NCI-H2196 treated with DMSO at 0.1 percent for 48 hours (cell line): ENCODE measurements at regions not wholly inside any gene's neighbourhood (a gene's known extent, or its start where the extent isn't known, plus 50 kb on each side); places are given as distances from the start of the nearest gene placed in this dataset.

Source experiments
- DNase-seq: peaks from one replicate; lab custom pipeline; 2025; ENCODE audit not compliant: unreplicated experiment; lab: John Stamatoyannopoulos, UW

DNA sequence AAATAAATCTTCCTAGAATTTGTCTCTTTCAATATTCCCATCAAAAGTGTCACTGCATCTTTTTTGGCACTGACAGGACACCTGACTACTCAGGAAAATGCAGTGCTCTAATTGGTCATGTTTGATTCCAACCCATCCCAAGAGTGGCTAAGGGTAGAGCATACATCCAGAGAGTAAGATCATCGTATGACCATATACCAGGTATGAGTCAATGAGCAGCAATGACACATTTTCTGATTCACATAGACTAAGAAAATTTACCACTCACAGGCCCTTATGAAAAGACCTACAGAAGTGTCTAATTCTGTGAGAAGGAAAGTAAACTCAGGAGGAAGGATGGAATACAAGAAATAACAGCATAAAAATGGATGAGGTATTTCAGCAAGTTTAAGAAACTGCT lies 434.2 kb downstream of the ZIC1 start:
- DNase-seq, result no peak

DNA sequence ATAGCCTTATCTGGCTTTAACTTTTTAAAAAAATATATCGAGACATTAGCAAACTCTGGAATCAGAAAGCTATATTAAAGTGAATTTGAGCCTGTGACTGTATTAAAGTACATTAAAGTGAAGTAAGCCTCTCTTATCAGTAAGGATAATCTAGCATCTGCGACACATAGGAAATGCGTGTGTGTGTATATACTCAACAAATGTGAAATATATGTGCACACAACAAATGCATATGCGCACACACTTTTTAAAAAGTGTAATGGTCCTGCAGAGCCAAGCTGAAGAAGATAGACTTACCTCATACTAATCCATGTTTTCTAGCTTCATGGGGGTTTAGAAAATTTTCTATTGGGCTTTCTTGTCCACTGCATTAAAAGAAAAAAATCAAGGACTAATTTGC lies 437.1 kb downstream of the ZIC1 start:
- no peak for DNase-seq

DNA sequence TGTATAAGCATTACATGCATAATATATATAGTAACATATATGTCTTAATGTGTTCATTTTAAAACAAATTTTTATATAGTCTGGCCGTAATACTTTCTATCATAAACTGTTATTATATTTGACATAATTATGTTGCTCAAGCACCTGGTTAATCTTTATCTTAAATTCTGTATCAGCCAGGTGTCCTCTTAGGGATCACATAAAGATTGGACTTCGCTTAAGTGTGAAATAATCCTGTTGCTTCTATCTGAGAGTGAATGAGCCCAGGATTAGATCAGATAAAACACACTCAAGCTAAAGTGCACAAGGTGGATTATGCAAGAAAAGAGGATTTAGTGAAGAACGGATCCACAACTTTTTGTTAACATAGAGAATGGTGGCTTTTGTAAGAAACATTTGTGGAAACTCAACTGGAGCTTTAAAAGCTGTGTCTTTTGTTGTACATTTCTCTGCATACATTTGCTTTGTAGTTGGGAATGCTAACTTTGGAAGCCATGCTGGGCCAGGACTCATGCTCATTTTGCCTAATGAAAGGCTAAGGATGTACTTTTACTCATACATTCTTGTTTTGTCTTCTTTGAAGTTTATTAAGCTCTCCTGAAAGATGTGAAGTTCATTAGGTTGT lies 437.8 kb downstream of the ZIC1 start:
- no peak for DNase-seq

DNA sequence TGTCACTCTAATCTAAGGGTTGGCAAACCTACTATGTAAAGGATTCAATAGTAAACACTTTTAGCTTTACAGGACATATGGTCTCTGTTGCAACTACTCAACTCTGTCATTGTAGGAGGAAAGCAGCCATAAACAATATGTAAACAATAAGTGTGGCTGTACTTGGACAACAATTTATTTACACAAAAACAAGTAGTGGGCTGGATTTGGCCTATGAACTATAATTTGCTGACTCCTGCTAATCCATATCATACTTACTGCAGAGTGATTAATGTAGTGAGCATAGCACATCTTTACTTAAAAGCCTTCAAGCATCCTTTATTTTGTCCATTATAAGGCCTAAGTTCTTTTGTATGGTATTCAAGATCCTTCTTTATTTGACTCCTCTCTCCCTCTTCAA lies 441.9 kb downstream of the ZIC1 start:
- DNase-seq, result no peak

- DNase-seq, result no peak
Observed at GRCh38 chr3:147854542-147854941, 445.4 kb downstream of the ZIC1 start.

- no peak for DNase-seq
Observed at GRCh38 chr3:147864754-147865354, 455.7 kb downstream of the ZIC1 start.

- no peak for DNase-seq
Observed at GRCh38 chr3:147866561-147866960, 457.4 kb downstream of the ZIC1 start.

GRCh38 chr3:147872568-147872967 lies 463.4 kb downstream of the ZIC1 start:
- no peak for DNase-seq

GRCh38 chr3:147875498-147875897 lies 466.3 kb downstream of the ZIC1 start:
- no peak for DNase-seq

DNA sequence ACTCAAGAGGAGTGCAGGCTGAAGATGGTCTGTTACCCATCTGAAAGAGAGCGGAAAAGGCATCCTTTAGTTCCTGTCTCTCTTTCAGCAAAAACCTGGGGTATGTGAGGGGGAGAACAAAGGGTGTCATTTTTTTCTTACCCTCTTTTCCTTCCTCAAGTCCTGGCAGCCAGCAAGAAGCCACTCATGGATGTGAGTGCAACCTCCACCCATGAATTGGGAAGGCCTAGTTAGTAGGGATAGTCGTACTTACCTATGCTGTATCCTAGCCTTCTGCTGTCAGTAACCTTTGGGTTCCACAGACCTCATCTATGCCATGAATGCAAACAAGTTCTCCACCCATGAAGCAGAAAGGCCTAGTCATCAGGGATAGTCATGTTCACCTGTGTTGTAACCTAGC lies 472.8 kb downstream of the ZIC1 start:
- DNase-seq, result no peak

- no peak for DNase-seq
Observed at GRCh38 chr3:147886879-147887278, 477.7 kb downstream of the ZIC1 start.

DNA sequence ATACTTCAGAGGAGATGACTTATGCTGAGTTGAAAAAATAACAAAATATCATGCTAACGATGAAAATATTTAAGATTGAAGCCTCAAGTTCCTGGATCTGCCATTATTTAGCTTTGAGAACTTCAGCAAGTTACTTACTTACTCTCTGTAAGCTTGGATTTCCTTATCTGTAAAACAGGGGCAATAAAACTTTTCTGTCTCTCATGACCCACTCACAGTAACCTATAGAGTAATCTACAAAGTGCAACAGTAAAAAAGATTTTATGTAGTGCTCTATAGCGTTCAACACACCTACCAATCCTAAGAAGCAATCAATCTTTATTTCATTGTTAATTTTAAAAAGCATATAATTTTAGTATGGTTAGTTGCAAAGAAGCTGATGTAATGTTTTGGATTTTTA lies 478.6 kb downstream of the ZIC1 start:
- no peak for DNase-seq

DNA sequence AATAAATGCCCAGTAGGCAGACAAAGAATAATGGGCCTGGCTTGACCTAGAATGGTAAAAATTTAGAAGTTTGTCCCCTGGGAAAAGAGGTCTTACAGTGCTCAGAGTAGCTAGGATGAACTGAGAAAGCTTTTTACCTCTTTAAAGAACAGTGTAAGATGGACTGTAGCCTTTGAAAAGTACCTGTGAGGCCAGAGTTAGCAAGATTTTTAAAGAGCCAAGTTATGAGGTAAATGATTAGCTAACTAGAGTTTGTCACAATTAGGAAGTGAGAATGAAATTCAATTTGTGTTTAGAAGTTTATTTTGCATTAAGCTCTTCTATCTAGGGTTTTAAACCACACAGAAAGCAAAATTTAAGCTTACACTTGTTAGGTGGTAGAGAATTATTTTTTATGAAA lies 480.9 kb downstream of the ZIC1 start:
- no peak for DNase-seq

GRCh38 chr3:147895509-147895908 lies 486.3 kb downstream of the ZIC1 start:
- DNase-seq, result no peak

DNA sequence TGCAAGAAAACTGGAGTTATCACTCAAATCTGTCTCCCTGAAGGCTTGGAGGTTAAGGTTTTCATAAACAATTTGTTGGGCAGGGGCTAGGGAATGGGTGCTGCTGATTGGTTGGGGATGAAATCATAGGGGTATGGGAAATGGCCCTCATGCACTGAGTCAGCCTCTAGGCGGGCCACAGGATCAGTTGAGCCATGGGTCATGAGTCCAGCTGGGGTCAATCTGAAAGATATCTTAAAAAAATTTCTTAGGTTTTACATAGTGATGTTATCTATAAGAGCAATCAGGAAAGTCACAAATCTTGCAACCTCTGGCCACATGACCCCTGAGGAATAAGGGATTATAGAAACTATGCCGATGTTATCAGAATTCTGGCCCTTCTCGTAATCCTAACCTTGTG lies 491.7 kb downstream of the ZIC1 start:
- DNase-seq, result no peak

DNA sequence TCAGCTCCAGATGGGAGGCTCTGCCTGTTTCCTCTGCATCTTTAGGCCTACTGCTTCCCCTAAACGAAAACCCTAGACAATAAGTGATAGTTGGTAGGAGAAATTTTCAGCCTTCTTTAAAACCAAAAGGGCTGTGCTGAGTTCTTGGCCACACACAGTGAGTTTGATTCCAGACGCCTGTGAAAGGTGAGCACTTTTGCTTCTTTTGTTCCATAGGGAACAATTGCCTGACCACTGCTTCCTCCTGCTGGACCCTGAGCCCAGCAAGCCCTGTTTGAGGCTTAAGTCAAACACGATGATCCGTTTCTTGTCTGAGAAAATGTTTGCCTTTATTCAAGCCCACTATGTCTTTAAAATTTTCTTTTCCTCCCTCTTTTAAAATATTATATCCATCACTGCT lies 493.9 kb downstream of the ZIC1 start:
- no peak for DNase-seq

DNA sequence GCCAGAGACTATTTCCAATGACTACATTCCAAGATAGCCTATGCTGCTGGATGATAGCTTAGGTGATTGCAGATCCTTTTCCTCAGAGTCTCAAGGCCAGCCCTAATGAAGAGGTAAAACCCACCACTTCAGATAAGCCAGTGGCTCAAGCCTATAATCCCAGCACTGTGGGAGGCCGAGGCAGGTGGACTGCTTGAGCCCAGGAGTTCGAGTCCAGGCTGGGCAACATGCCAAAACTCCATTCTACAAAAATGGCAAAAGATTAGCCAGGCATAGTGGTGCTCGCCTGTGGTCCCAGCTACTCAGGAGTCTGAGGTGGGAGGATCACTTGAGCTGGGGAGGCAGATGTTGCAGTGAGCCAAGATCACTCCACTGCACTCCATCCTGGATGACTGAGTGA lies 495.3 kb downstream of the ZIC1 start:
- DNase-seq, result no peak

GRCh38 chr3:147906285-147906684 lies 497.1 kb downstream of the ZIC1 start:
- no peak for DNase-seq

GRCh38 chr3:147914532-147914931 lies 505.4 kb downstream of the ZIC1 start:
- DNase-seq, result no peak

DNA sequence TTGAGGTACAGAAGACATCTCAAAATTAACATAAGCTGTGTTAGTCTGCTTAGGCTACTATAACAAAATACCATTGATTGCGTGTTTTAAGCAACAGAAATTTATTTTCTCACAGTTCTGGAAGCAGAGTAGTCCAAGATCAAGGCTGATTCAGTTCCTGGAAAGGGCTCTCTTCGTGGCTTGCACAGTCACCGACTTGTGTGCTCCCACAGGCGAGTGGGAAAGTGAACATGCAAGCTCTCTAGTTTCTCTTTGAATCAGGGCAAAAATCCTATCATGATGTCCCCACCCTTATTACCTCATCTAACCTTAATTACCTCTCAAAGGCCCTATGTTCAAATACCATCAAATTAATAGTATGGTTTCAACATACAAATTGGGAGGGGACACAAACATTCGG lies 505.9 kb downstream of the ZIC1 start:
- DNase-seq, result no peak

- DNase-seq, result no peak
Observed at GRCh38 chr3:147919496-147919895, 510.3 kb downstream of the ZIC1 start.

DNA sequence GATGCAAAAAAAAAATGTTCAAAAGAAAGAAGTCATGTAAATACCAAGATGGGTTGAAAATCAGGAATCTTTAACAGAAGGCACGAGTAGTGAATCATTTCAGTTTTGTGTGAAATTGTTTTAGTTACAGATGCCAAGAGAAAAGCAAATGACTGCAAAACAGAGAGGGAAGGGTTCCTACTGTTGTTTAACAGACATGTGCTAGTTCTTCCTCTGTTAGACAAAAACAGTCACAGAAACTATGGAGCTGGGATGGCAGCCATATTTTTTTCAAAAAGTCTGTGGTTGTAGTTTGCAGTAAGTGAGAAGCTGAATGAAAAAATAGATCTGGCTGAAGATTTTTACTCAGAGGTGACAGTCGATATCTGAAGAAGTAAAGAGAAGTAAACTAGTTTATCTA lies 511.9 kb downstream of the ZIC1 start:
- DNase-seq, result no peak

DNA sequence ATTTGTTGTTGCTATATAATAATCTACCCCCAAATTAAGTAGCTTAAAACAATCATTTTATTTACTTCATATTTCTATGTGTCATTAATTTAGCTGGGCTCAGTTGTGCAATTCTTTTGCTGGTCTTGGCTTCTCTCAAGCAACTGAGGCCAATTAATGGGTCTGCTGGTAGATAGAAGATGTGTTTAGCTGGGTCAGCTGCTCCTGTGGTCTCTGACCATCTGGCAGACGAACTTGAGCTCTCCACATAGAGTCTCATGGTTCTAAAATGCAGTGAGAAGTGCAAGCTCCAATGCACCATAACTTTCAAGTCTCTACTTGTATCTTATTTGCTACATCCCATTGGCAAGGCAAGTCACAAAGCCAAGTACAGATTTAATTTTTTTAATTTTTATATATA lies 515.6 kb downstream of the ZIC1 start:
- no peak for DNase-seq
